Epithelial cell of proximal tubule (primary cell): ENCODE measurements at regions not wholly inside any gene's neighbourhood (a gene's known extent, or its start where the extent isn't known, plus 50 kb on each side); places are given as distances from the start of the nearest gene placed in this dataset.

Experiments used
- DNase-seq: peaks from one replicate; pipeline ENCODE4 v3.0.0-alpha.2; 2011; ENCODE audit warnings: low read depth
- H3K4me3 ChIP-seq: 2 replicates; pipeline ENCODE4 v1.5.1; 2011; ENCODE audit warnings: low read depth, mild to moderate bottlenecking, low read length
- TF ChIP-seq, protein P1 (sequence below): conservative IDR thresholded peaks from 2 replicates; pipeline ENCODE4 v1.5.1; 2012; ENCODE audit warnings: low read depth, mild to moderate bottlenecking, low read length

DNA sequence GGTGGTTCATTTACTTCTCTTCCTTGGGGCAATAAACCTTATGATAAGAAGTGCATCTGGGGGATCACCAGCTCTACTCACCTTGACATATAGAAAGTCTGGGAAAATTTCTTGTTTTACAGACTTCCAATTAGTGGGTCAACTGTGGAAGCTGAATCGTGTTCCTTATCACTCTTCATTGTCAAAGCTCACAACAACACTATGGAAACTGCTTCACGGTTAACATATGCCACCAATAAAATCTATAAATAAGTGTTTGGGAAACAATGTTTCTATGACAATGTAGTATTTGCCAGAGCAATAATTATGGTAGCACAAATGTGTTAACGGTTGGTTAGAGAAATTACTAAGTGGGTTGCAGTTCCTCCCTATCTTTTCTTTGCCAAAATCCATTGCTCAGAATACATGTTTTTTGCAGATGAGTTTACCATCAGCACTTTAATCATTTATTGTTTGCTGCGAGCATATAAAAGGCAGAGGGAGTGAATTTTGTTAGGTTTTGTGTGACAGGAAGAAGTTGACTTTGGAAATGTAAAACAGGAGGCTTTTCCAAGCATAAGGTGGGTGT, 321.8 kb downstream of the RFC3 start:
- no peak for DNase-seq
- no peak overlapping the region for H3K4me3 ChIP-seq
- TF ChIP-seq, protein P1, sequence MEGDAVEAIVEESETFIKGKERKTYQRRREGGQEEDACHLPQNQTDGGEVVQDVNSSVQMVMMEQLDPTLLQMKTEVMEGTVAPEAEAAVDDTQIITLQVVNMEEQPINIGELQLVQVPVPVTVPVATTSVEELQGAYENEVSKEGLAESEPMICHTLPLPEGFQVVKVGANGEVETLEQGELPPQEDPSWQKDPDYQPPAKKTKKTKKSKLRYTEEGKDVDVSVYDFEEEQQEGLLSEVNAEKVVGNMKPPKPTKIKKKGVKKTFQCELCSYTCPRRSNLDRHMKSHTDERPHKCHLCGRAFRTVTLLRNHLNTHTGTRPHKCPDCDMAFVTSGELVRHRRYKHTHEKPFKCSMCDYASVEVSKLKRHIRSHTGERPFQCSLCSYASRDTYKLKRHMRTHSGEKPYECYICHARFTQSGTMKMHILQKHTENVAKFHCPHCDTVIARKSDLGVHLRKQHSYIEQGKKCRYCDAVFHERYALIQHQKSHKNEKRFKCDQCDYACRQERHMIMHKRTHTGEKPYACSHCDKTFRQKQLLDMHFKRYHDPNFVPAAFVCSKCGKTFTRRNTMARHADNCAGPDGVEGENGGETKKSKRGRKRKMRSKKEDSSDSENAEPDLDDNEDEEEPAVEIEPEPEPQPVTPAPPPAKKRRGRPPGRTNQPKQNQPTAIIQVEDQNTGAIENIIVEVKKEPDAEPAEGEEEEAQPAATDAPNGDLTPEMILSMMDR: no peak

DNA sequence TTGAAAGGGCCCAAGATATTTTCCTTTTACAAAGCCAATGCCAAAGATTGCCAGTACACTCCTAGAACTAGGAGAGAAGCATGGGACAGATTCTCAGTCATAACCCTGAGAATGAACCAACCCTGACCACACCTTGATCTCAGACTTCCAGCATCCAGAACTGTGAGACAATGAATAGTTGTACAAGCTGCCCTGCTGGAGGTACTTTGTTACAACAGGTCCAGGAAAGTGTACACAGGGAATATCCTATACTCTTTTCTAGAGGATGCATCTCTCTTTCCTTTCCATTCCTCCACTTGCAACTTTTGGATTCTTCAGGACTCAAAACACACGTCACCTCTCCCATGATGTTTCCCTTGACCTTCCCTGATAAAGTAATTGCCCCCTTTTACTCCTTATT, 325.7 kb downstream of the RFC3 start:
- TF ChIP-seq, protein P1: no peak
- DNase-seq: no peak
- H3K4me3 ChIP-seq: no peak overlapping the region

DNA sequence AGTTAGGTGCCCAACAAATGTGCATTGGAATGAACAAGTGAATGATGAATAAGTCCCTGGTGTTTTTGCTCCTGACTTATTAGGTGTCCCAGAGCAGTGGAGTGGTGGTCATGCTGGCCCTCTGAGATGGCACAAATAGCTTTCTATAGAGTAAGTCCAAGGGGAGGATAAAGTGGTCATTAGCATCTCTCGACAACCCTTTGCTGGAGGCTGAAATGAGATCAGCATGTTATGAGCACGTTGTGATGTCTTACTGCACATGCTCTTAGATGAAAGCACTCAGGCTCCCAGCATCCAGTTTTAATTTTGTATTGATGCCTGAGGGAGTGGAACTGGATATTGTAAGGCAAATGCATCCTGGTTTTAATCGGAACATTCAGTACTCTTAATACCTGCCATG, 326.2 kb downstream of the RFC3 start:
- TF ChIP-seq, protein P1: no peak
- H3K4me3 ChIP-seq: no peak overlapping the region
- no peak for DNase-seq

DNA sequence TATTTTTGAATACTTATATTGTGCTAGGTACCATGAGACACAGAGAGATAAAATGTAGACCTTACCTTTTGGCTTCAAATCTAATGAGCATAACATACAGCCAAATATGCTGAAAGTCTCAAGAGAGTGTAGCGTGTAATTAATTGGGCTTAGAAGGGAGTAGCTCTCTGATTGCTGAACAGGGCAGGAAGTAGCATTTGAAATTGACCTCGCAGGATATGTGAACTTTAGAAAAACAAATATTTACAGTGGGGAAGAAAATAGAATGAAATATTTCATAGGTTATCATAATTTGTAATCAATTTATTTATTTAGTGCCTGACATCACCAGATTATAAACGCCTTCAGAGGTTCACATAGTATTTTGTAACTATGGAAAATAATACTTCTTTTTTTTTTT, 327.1 kb downstream of the RFC3 start:
- H3K4me3 ChIP-seq: no peak overlapping the region
- TF ChIP-seq, protein P1: no peak
- DNase-seq: no peak

DNA sequence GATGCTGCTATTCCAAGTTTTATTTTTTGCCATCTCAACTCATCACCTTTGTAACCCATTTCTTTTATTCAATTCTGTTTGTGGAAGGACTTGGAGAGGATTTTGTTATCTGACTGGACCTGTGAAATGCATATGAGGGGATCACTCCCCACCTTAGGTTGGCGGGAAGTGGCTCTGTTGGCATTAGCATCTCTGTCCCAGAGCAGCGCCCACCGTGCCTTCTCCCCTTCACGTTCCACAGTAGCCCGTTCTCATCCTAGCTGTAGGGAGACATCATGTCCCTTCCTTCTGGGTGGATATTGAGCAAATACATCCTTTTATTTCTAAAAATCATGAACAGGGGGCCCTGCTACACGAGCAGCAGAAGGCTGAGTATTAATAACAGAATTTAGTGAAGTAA, 330.4 kb downstream of the RFC3 start:
- TF ChIP-seq, protein P1: no peak
- H3K4me3 ChIP-seq: no peak overlapping the region
- DNase-seq: no peak

DNA sequence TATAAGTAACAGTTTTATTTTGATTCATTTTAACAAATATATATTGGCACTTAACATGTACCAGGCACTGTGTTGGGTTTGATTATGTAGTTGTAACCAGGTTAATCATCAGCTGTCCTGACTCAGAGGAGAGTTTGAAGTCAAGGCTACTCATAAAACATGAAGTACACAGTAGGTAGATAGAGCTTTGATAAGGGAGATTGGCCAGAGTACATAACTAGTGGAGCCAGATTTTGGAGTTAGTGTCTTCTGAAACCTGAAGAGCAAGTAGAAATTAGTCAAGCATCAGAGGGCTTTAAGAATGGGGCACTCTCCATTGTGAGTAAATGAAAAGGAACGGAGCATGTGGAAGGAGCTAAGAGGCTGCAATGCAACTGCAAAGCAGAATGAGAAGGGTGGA, 333.9 kb downstream of the RFC3 start:
- no peak for DNase-seq
- H3K4me3 ChIP-seq: no peak overlapping the region
- TF ChIP-seq, protein P1: no peak

DNA sequence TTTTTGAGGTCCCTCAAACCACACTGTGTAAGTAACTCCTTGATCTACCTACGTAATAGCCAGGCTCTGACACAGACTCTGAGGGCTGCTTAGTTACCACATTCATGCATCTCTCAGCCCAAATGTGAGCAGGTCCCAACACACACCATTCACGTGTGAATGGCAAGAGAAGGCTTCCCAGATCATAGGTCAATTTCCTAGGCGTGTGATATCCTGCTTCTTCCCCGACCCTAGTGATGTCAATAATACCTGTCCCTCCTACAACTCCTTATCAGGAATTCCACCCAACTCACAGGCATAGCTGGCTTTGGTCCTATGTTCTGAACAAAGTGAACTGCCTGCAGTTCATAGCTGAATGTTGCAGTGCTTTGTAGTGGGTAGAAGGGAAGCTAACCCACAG, 334.5 kb downstream of the RFC3 start:
- TF ChIP-seq, protein P1: no peak
- no peak for DNase-seq
- no peak overlapping the region for H3K4me3 ChIP-seq
